ENCODE measurements at regions not wholly inside any gene's neighbourhood (a gene's known extent, or its start where the extent isn't known, plus 50 kb on each side); places are given as distances from the start of the nearest gene placed in this dataset.

GRCh38 chr18:27826101-27826500, 350.8 kb downstream of the CDH2 start:
- no peak for DNase-seq (ENCODE audit: low read depth)

GRCh38 chr18:27825689-27826088, 351.2 kb downstream of the CDH2 start:
- DNase-seq (ENCODE audit: low read depth), result no peak

- no peak for DNase-seq (ENCODE audit: low read depth)
Measured at GRCh38 chr18:27824841-27825681, 351.9 kb downstream of the CDH2 start.

- no peak for DNase-seq (ENCODE audit: low read depth)
Measured at GRCh38 chr18:27824275-27824674, 352.7 kb downstream of the CDH2 start.

GRCh38 chr18:27823053-27823452, 353.9 kb downstream of the CDH2 start:
- no peak for DNase-seq (ENCODE audit: low read depth)

GRCh38 chr18:27808683-27809082, 368.2 kb downstream of the CDH2 start:
- DNase-seq (ENCODE audit: low read depth), result no peak

- DNase-seq (ENCODE audit: low read depth), result no peak
Measured at GRCh38 chr18:27803957-27804356, 373.0 kb downstream of the CDH2 start.

GRCh38 chr18:27797484-27797883, 379.4 kb downstream of the CDH2 start:
- DNase-seq (ENCODE audit: low read depth), result no peak

- DNase-seq (ENCODE audit: low read depth), result peak; percentile 16
Measured at GRCh38 chr18:27794181-27794926, 382.6 kb downstream of the CDH2 start.

- DNase-seq (ENCODE audit: low read depth), result no peak
Measured at GRCh38 chr18:27793013-27793785, 383.7 kb downstream of the CDH2 start.

GRCh38 chr18:27789406-27789805, 387.5 kb downstream of the CDH2 start:
- peak; percentile 15 for DNase-seq (ENCODE audit: low read depth)

- DNase-seq (ENCODE audit: low read depth), result no peak
Measured at GRCh38 chr18:27787547-27787946, 389.4 kb downstream of the CDH2 start.

- DNase-seq (ENCODE audit: low read depth), result no peak
Measured at GRCh38 chr18:27785815-27786471, 391.0 kb downstream of the CDH2 start.

- DNase-seq (ENCODE audit: low read depth), result no peak
Measured at GRCh38 chr18:27780061-27780745, 396.7 kb downstream of the CDH2 start.

GRCh38 chr18:27778925-27779324, 398.0 kb downstream of the CDH2 start:
- no peak for DNase-seq (ENCODE audit: low read depth)

- peak; percentile 29 for DNase-seq (ENCODE audit: low read depth)
Measured at GRCh38 chr18:27778441-27778840, 398.5 kb downstream of the CDH2 start.

- no peak for DNase-seq (ENCODE audit: low read depth)
Measured at GRCh38 chr18:27772081-27772480, 404.8 kb downstream of the CDH2 start.

- no peak for DNase-seq (ENCODE audit: low read depth)
Measured at GRCh38 chr18:27771571-27771970, 405.4 kb downstream of the CDH2 start.

- peak; percentile 40 for DNase-seq (ENCODE audit: low read depth)
Measured at GRCh38 chr18:27769152-27769551, 407.8 kb downstream of the CDH2 start.

- DNase-seq (ENCODE audit: low read depth), result no peak
Measured at GRCh38 chr18:27763936-27764335, 413.0 kb downstream of the CDH2 start.

GRCh38 chr18:27763341-27763740, 413.6 kb downstream of the CDH2 start:
- DNase-seq (ENCODE audit: low read depth), result no peak

All from myocyte (in vitro differentiated cells).